ENCODE measurements at regions not wholly inside any gene's neighbourhood (a gene's known extent, or its start where the extent isn't known, plus 50 kb on each side); places are given as distances from the start of the nearest gene placed in this dataset.

DNA sequence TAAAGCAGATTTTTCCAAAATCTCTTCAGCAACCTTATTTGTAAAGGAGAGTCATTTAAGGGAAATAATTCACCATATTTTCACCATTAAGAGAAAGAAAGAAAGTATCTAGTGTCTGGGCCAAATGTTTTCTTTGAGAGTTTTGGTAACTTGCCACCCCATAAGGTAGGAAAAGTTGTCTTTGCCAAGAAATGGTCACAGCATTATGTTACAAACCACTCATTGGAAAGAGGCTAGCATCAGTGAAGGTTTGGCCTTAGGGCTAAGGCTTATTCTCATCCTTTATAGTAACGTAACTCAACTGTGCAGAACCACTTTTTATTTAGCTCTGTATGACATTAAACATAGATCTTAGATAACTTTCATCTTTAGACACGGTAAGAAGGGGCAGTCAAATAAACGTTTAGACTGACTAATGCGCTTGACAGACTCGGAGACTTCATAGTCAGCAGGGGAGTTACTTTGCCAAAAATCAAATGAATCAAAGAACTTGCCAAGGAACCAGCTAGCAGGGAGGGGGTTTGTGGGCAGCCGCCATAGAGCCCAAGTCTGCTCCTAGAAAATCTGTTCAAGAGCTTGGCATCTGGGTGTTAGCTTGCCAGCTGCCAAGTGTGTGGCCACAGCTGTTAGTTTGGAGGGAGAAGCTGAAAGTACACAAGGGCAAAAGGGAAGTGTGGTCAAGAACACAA is 182.8 kb upstream of the GRID2 start (continued):
- TF ChIP-seq, protein P1, sequence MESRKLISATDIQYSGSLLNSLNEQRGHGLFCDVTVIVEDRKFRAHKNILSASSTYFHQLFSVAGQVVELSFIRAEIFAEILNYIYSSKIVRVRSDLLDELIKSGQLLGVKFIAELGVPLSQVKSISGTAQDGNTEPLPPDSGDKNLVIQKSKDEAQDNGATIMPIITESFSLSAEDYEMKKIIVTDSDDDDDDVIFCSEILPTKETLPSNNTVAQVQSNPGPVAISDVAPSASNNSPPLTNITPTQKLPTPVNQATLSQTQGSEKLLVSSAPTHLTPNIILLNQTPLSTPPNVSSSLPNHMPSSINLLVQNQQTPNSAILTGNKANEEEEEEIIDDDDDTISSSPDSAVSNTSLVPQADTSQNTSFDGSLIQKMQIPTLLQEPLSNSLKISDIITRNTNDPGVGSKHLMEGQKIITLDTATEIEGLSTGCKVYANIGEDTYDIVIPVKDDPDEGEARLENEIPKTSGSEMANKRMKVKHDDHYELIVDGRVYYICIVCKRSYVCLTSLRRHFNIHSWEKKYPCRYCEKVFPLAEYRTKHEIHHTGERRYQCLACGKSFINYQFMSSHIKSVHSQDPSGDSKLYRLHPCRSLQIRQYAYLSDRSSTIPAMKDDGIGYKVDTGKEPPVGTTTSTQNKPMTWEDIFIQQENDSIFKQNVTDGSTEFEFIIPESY (IDR thresholded peaks at IDR 0.05; ENCODE audit: borderline replicate concordance, low read depth): no peak

- H2AFZ ChIP-seq (ENCODE audit: low read depth): no peak overlapping the region
- ChIA-PET POLR2A (no interaction called here), CTCF (interaction anchor here (0.6 kb wide), 2 partner anchors 260 to 823 kb away, joined by 3 read pairs; no protein-coding TSS in a partner anchor)
- H3K9me2 ChIP-seq: no peaks in the 10 kb centered on the region
- 56% methylated on average over 3 of the region's 3 CpGs for WGBS (ENCODE audit: low lambda C conversion rate)
- H3K4me2 ChIP-seq: no peak overlapping the region
- no peaks in the 10 kb centered on the region for H4K20me1 ChIP-seq (ENCODE audit: insufficient read depth)
- TF ChIP-seq MXI1 (IDR thresholded peaks at IDR 0.05; ENCODE audit: low read depth, low read length): no peak
- H3K27ac ChIP-seq (ENCODE audit: low read depth in 2 of 2, low read length in 1 of 2): no peak overlapping the region
- H3K79me2 ChIP-seq (ENCODE audit: insufficient read depth): no peaks in the 10 kb centered on the region
- no peak overlapping the region for H3K9ac ChIP-seq
- H3K27me3 ChIP-seq (ENCODE audit: insufficient read depth): no peaks in the 10 kb centered on the region
- H3K36me3 ChIP-seq (replicated peaks in 1 of 2; ENCODE audit: control insufficient read depth in 1 of 2, insufficient read depth in 2 of 2, low read length in 1 of 2): no peaks in the 10 kb centered on the region
- H3K4me3 ChIP-seq (ENCODE audit: low read depth in 2 of 2, low read length in 1 of 2): no peak overlapping the region
- DNase-seq: no peak
- H3K9me3 ChIP-seq: no peaks in the 10 kb centered on the region
- no peaks in the 10 kb centered on the region; a peak in 1 of 4 replicates for H3K4me1 ChIP-seq (ENCODE audit: control insufficient read depth in 1 of 2, insufficient read depth in 2 of 2, low read depth in 1 of 2, low read length in 1 of 2)
- H3F3A ChIP-seq (replicated peaks; ENCODE audit: insufficient read depth): no peaks in the 10 kb centered on the region
These were observed 180.9 kb upstream of the GRID2 start for GRCh38 chr4:92122911-92123310.

GRCh38 chr4:92128676-92129075 is 175.1 kb upstream of the GRID2 start:
- Histone ChIP-seq H3K4me2 (no peak overlapping the region), H3K79me2 (ENCODE audit: insufficient read depth) (no peaks in the 10 kb centered on the region), H3F3A (replicated peaks; ENCODE audit: insufficient read depth) (no peaks in the 10 kb centered on the region), H3K36me3 (replicated peaks in 1 of 2; ENCODE audit: control insufficient read depth in 1 of 2, insufficient read depth in 2 of 2, low read length in 1 of 2) (no peaks in the 10 kb centered on the region), H3K9me2 (no peaks in the 10 kb centered on the region), H3K27ac (ENCODE audit: low read depth in 2 of 2, low read length in 1 of 2) (no peak overlapping the region), H4K20me1 (ENCODE audit: insufficient read depth) (no peaks in the 10 kb centered on the region), H3K4me3 (ENCODE audit: low read depth in 2 of 2, low read length in 1 of 2) (no peak overlapping the region), H3K27me3 (ENCODE audit: insufficient read depth) (no peaks in the 10 kb centered on the region), H3K4me1 (ENCODE audit: control insufficient read depth in 1 of 2, insufficient read depth in 2 of 2, low read depth in 1 of 2, low read length in 1 of 2) (no peaks in the 10 kb centered on the region), H2AFZ (ENCODE audit: low read depth) (no peak overlapping the region), H3K9ac (no peak overlapping the region), H3K9me3 (no peaks in the 10 kb centered on the region)
- POLR2A ChIA-PET: no interaction called here
- TF ChIP-seq RCOR1 (IDR thresholded peaks at IDR 0.05; ENCODE audit: low read length) (no peak), TAF1 (IDR thresholded peaks at IDR 0.05; ENCODE audit: borderline replicate concordance, low read depth, low read length) (no peak), RFX5 (IDR thresholded peaks at IDR 0.05; ENCODE audit: low read length) (no peak), SMC3 (IDR thresholded peaks at IDR 0.05; ENCODE audit: low read depth, low read length) (no peak), EP300 (IDR thresholded peaks at IDR 0.05; ENCODE audit: borderline replicate concordance in 1 of 2, low read depth in 1 of 2, low read length in 1 of 2) (no peak), USF2 (IDR thresholded peaks at IDR 0.05; ENCODE audit: borderline replicate concordance, low read depth, low read length) (no peak), GABPA (IDR thresholded peaks at IDR 0.05; ENCODE audit: low read depth) (no peak), USF1 (IDR thresholded peaks at IDR 0.05; ENCODE audit: borderline replicate concordance, low read depth) (no peak), POLR2AphosphoS5 (IDR thresholded peaks at IDR 0.05; ENCODE audit: low read depth, low read length) (no peak)
- DNase-seq: no peak
- CTCF ChIA-PET: no interaction called here
- 38% methylated on average over 1 of the region's 1 CpG for WGBS (ENCODE audit: low lambda C conversion rate)

Data from SK-N-SH (cell line).